Mesenchymal stem cell (in vitro differentiated cells and primary cell): ENCODE measurements at regions not wholly inside any gene's neighbourhood (a gene's known extent, or its start where the extent isn't known, plus 50 kb on each side); places are given as distances from the start of the nearest gene placed in this dataset.
"Not testable (repeated sequence)": the region's sequence is repeated elsewhere in the genome, so short reads cannot be mapped to it uniquely, and the experiment has no call there.

Experiments used
- DNase-seq: peaks from one replicate; pipeline ENCODE4 v3.0.0-alpha.2; 2013
- H2AFZ ChIP-seq: one replicate; pipeline ENCODE4 v1.6.1; 2013; ENCODE audit warnings: low read depth, mild to moderate bottlenecking, control low read depth, inconsistent platforms, low read length, moderate library complexity
- H2AK5ac ChIP-seq: 2 replicates; pipeline ENCODE4 v1.6.1; 2013; ENCODE audit warnings: low read length, moderate library complexity, mild to moderate bottlenecking, inconsistent platforms; ENCODE audit not compliant: severe bottlenecking
- H2BK120ac ChIP-seq: one replicate; pipeline ENCODE4 v1.6.1; 2013; ENCODE audit warnings: low read depth, mild to moderate bottlenecking, inconsistent platforms, low read length, moderate library complexity
- H2BK12ac ChIP-seq, 2 experiments: one replicate each; pipeline ENCODE4 v1.6.1; 2013; ENCODE audit warnings: inconsistent platforms in 2 of 2, low read length in 2 of 2, mild to moderate bottlenecking in 2 of 2, moderate library complexity in 2 of 2, control low read depth in 1 of 2
- H2BK15ac ChIP-seq: one replicate; pipeline ENCODE4 v1.6.1; 2013; ENCODE audit warnings: mild to moderate bottlenecking, low read depth, inconsistent platforms; ENCODE audit not compliant: poor library complexity, severe bottlenecking
- H2BK5ac ChIP-seq: 2 replicates; pipeline ENCODE4 v1.6.1; 2013; ENCODE audit warnings: low read depth, mild to moderate bottlenecking, low read length, control low read depth, inconsistent platforms; ENCODE audit not compliant: poor library complexity, severe bottlenecking
- H3K14ac ChIP-seq, 2 experiments: one replicate each; pipeline ENCODE4 v1.6.1; 2013; ENCODE audit warnings: inconsistent platforms in 2 of 2, low read length in 2 of 2, control low read depth in 1 of 2, mild to moderate bottlenecking in 1 of 2, moderate library complexity in 1 of 2
- H3K18ac ChIP-seq, 2 experiments: one replicate each; pipeline ENCODE4 v1.6.1; 2013; ENCODE audit warnings: inconsistent platforms in 2 of 2, low read length in 2 of 2, control low read depth in 1 of 2, low read depth in 1 of 2, mild to moderate bottlenecking in 1 of 2
- H3K23ac ChIP-seq, 2 experiments: one replicate each; pipeline ENCODE4 v1.6.1; 2013; ENCODE audit warnings: inconsistent platforms in 2 of 2, low read length in 2 of 2, mild to moderate bottlenecking in 2 of 2, moderate library complexity in 2 of 2, control low read depth in 1 of 2
- H3K27ac ChIP-seq: 2 replicates; pipeline ENCODE4 v1.5.1; 2013; ENCODE audit warnings: mild to moderate bottlenecking, moderate library complexity, low read length, control low read depth, inconsistent platforms; ENCODE audit not compliant: poor library complexity, severe bottlenecking
- H3K27me3 ChIP-seq, 2 experiments: 2 replicates each; pipeline versions ENCODE4 v1.6.1 to v1.7.0; 2013; ENCODE audit warnings: low read length in 2 of 2, mild to moderate bottlenecking in 2 of 2, moderate library complexity in 2 of 2, control low read depth in 1 of 2, inconsistent platforms in 1 of 2; ENCODE audit not compliant: control insufficient read depth in 1 of 2, insufficient read depth in 1 of 2
- H3K36me3 ChIP-seq, 2 experiments: 2 replicates each; pipeline versions ENCODE4 v1.6.1 to v1.7.0; 2013; ENCODE audit warnings: low read length in 2 of 2, control low read depth in 1 of 2, inconsistent platforms in 1 of 2, low read depth in 1 of 2, mild to moderate bottlenecking in 1 of 2; ENCODE audit not compliant: insufficient read depth in 2 of 2, control insufficient read depth in 1 of 2
- H3K4ac ChIP-seq, 2 experiments: one replicate each; pipeline ENCODE4 v1.6.1; 2013; ENCODE audit warnings: inconsistent platforms in 2 of 2, low read length in 2 of 2, mild to moderate bottlenecking in 2 of 2, moderate library complexity in 2 of 2, control low read depth in 1 of 2, low read depth in 1 of 2
- H3K4me1 ChIP-seq: 2 replicates; pipeline ENCODE4 v1.6.1; 2013; ENCODE audit warnings: low read depth, low read length, control low read depth; ENCODE audit not compliant: control insufficient read depth, insufficient read depth
- H3K4me2 ChIP-seq: 2 replicates; pipeline ENCODE4 v1.6.1; 2013; ENCODE audit warnings: low read length, mild to moderate bottlenecking, inconsistent platforms; ENCODE audit not compliant: poor library complexity, severe bottlenecking
- H3K4me3 ChIP-seq, 2 experiments: 2 replicates each; pipeline versions ENCODE4 v1.5.1 to v1.7.0; 2013; ENCODE audit warnings: low read length in 2 of 2, mild to moderate bottlenecking in 2 of 2, control low read depth in 1 of 2, low read depth in 1 of 2; ENCODE audit not compliant: insufficient read depth in 1 of 2
- H3K79me1 ChIP-seq: replicated peaks from 2 replicates; pipeline ENCODE4 v1.6.1; 2013; ENCODE audit warnings: mild to moderate bottlenecking, control low read depth, low read length, inconsistent platforms; ENCODE audit not compliant: poor library complexity, severe bottlenecking
- H3K9ac ChIP-seq: 2 replicates; pipeline ENCODE4 v1.7.0; 2013; ENCODE audit warnings: mild to moderate bottlenecking, low read length, moderate library complexity
- H3K9me3 ChIP-seq: 2 replicates; pipeline ENCODE4 v1.7.0; 2013; ENCODE audit warnings: mild to moderate bottlenecking, low read length; ENCODE audit not compliant: control insufficient read depth
- H4K8ac ChIP-seq: one replicate; pipeline ENCODE4 v1.6.1; 2013; ENCODE audit warnings: inconsistent platforms, mild to moderate bottlenecking, low read length, moderate library complexity
- H4K91ac ChIP-seq: one replicate; pipeline ENCODE4 v1.6.1; 2013; ENCODE audit warnings: mild to moderate bottlenecking, low read length, inconsistent platforms
- WGBS: methylation state at CpG from one replicate; pipeline ENCODE4 v1.1.7; 2013; ENCODE audit warnings: mixed read lengths; 5-methylcytosine and 5-hydroxymethylcytosine counted together

DNA sequence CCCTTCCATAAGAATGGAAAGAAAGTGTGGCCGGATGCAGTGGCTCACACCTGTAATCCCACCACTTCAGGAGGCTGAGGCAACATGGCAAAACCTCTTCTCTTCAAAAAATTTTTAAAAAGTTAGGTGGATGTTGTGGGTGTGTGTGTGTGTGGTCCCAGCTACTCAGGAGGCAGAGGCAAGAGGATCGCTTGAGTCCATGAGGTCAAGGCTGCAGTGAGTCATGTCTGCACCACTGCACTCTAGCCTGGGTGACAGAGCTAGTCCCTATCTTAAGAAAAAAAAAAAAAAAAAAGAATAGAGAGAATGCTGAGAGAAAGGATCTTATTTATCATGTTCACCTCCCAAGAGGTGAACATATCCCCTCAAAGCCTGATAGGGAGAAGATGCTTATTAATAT, 492.1 kb upstream of the SMIM31 start:
- H2BK12ac ChIP-seq, result no peak overlapping the region
- DNase-seq, result no peak
- no peak overlapping the region for H3K18ac ChIP-seq

DNA sequence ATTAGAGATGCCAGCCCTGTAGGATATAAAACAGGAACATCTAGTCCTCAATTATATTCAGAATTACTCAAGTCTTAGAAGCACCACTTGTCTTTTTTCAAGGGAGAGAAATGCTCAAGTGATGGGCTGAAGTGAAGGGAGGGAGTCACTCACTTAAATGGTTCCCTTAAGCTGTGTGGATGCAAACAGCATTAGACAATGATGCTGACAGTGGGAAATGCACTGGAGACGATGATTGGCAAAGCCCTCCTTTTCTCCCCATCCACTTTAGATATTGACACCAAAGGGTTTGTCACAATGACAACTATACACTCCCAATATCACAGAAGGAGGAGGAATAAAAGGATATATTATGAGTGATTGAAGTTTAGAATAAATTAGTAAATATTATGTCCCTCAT, 491.4 kb upstream of the SMIM31 start:
- not testable (repeated sequence) for H2BK5ac ChIP-seq, H4K91ac ChIP-seq, H4K8ac ChIP-seq, DNase-seq, H3K27me3 ChIP-seq, H3K23ac ChIP-seq, H3K27ac ChIP-seq, H2AK5ac ChIP-seq, H3K9me3 ChIP-seq, H3K18ac ChIP-seq, H2BK12ac ChIP-seq, H2AFZ ChIP-seq, H3K9ac ChIP-seq, H3K4me3 ChIP-seq, H3K4ac ChIP-seq, H3K4me1 ChIP-seq, H3K4me2 ChIP-seq, H3K79me1 ChIP-seq, H3K14ac ChIP-seq, H3K36me3 ChIP-seq, H2BK120ac ChIP-seq, H2BK15ac ChIP-seq
- WGBS, result no CpG with 5 or more reads among the region's 1 CpG

More for the DNA sequence above, 492.1 kb upstream of the SMIM31 start:
- 64% methylated on average over 2 of the region's 2 CpGs for WGBS
- H3K79me1 ChIP-seq, result no peaks in the 10 kb centered on the region
- H2AK5ac ChIP-seq, result no peak overlapping the region
- no peak overlapping the region for H4K8ac ChIP-seq
- no peak overlapping the region for H3K23ac ChIP-seq
- no peak overlapping the region for H2AFZ ChIP-seq
- no peak overlapping the region for H3K27ac ChIP-seq
- no peak overlapping the region for H4K91ac ChIP-seq
- no peaks in the 10 kb centered on the region for H3K36me3 ChIP-seq
- no peaks in the 10 kb centered on the region for H3K27me3 ChIP-seq
- H2BK15ac ChIP-seq, result no peak overlapping the region
- no peaks in the 10 kb centered on the region for H3K9me3 ChIP-seq
- H2BK5ac ChIP-seq, result no peak overlapping the region
- H2BK120ac ChIP-seq, result no peak overlapping the region
- H3K4me2 ChIP-seq, result no peak overlapping the region
- H3K4me3 ChIP-seq, result no peak overlapping the region
- no peak overlapping the region for H3K14ac ChIP-seq
- no peak overlapping the region for H3K4ac ChIP-seq
- H3K4me1 ChIP-seq, result no peaks in the 10 kb centered on the region
- H3K9ac ChIP-seq, result no peak overlapping the region

DNA sequence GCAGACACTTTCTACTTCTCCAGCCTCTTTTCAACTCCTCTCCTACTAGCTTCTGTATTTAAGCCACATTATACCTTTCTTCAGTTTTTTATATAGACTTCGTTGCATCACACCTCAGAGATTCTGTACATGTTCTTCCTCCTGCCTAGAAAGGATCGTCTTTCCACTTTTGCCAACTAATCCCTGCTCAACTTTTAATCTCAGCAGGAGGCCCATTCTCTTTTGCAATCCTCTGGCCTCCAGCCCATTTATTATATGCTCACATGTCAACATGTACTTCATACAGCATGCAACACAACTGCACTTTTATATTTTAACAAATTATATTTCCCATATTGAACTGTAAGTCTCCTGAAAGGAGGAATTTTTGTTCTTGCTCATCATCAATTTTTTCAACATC, 476.5 kb upstream of the SMIM31 start:
- not testable (repeated sequence) for H4K8ac ChIP-seq, H3K4ac ChIP-seq, H2BK15ac ChIP-seq, H2AFZ ChIP-seq, H2BK12ac ChIP-seq, H2BK5ac ChIP-seq, H3K27me3 ChIP-seq, H4K91ac ChIP-seq, H2AK5ac ChIP-seq, H3K18ac ChIP-seq, H3K9me3 ChIP-seq, H2BK120ac ChIP-seq, H3K4me2 ChIP-seq, H3K27ac ChIP-seq, H3K14ac ChIP-seq, H3K79me1 ChIP-seq, H3K9ac ChIP-seq, DNase-seq, H3K36me3 ChIP-seq, H3K4me3 ChIP-seq, H3K4me1 ChIP-seq, H3K23ac ChIP-seq
- 74% methylated on average over 2 of the region's 2 CpGs for WGBS

DNA sequence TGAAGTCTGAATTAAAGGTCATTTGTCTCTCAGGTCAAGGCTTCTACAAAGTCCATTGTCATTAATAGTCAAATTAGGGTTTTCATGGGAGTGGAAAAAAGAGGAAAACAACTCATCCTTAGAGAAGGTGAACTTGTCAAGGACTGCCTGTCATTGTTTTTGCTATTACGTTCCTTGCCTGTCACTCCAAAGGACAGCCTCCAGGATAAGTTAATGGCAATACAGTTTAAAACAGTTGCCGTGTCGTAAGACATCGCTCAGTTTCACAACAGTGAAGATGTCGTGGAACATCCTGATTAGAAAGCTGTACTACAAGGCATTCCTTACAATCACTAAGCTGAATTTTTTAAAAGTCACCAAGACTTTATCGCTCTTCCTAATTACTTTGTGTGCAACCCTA, 466.8 kb upstream of the SMIM31 start:
- Histone ChIP-seq H2BK12ac (no peak overlapping the region), H2BK5ac (no peak overlapping the region), H3K9ac (no peak overlapping the region), H3K36me3 (no peaks in the 10 kb centered on the region), H3K79me1 (no peaks in the 10 kb centered on the region), H2BK120ac (no peak overlapping the region), H4K8ac (no peak overlapping the region), H3K27me3 (no peaks in the 10 kb centered on the region), H3K4ac (no peak overlapping the region), H3K9me3 (no peaks in the 10 kb centered on the region), H3K4me2 (no peak overlapping the region), H3K23ac (no peak overlapping the region), H3K4me3 (no peak overlapping the region), H2AFZ (no peak overlapping the region), H3K14ac (no peak overlapping the region), H3K18ac (no peak overlapping the region), H4K91ac (no peak overlapping the region), H3K4me1 (no peaks in the 10 kb centered on the region), H2AK5ac (no peak overlapping the region), H2BK15ac (no peak overlapping the region), H3K27ac (no peak overlapping the region)
- no peak for DNase-seq
- WGBS, result 86% methylated on average over 6 of the region's 6 CpGs
